Stimulated activated CD8-positive, alpha-beta memory T cell treated with anti-CD3 and anti-CD28 coated beads, Interleukin-15, amount 100 ng/mL, for 24 hours (primary cell): ENCODE measurements at regions not wholly inside any gene's neighbourhood (a gene's known extent, or its start where the extent isn't known, plus 50 kb on each side); places are given as distances from the start of the nearest gene placed in this dataset.

Experiments used
- DNase-seq: peaks from one replicate; pipeline ENCODE4 v3.0.0-alpha.2; 2020; ENCODE audit warnings: low read depth

- DNase-seq, result no peak
These were observed 181.0 kb upstream of the GPR12 start for GRCh38 chr13:26941345-26942174.

- no peak for DNase-seq
These were observed 173.5 kb upstream of the GPR12 start for GRCh38 chr13:26934096-26934495.

- no peak for DNase-seq
These were observed 171.9 kb upstream of the GPR12 start for GRCh38 chr13:26932465-26932864.

- DNase-seq, result peak; percentile 78
These were observed 169.6 kb upstream of the GPR12 start for GRCh38 chr13:26929971-26930730.

GRCh38 chr13:26927511-26927910 lies 166.9 kb upstream of the GPR12 start:
- no peak for DNase-seq

- no peak for DNase-seq
These were observed 165.8 kb upstream of the GPR12 start for GRCh38 chr13:26926371-26926770.

- DNase-seq, result no peak
These were observed 163.4 kb upstream of the GPR12 start for GRCh38 chr13:26923824-26924605.

- no peak for DNase-seq
These were observed 161.3 kb upstream of the GPR12 start for GRCh38 chr13:26921918-26922317.

GRCh38 chr13:26920614-26921355 lies 160.2 kb upstream of the GPR12 start:
- DNase-seq, result no peak

GRCh38 chr13:26919732-26920131 lies 159.1 kb upstream of the GPR12 start:
- DNase-seq, result no peak

GRCh38 chr13:26919311-26919710 lies 158.7 kb upstream of the GPR12 start:
- DNase-seq, result no peak

GRCh38 chr13:26914624-26915023 lies 154.0 kb upstream of the GPR12 start:
- no peak for DNase-seq

- DNase-seq, result no peak
These were observed 153.6 kb upstream of the GPR12 start for GRCh38 chr13:26914148-26914547.

GRCh38 chr13:26910754-26911465 lies 150.3 kb upstream of the GPR12 start:
- no peak for DNase-seq

GRCh38 chr13:26909477-26909876 lies 148.9 kb upstream of the GPR12 start:
- no peak for DNase-seq

- no peak for DNase-seq
These were observed 147.5 kb upstream of the GPR12 start for GRCh38 chr13:26908126-26908525.

- DNase-seq, result no peak
These were observed 138.6 kb upstream of the GPR12 start for GRCh38 chr13:26899202-26899601.

GRCh38 chr13:26897706-26898550 lies 137.3 kb upstream of the GPR12 start:
- DNase-seq, result no peak

- no peak for DNase-seq
These were observed 136.5 kb upstream of the GPR12 start for GRCh38 chr13:26896986-26897668.
